HEK293 (cell line): ENCODE measurements at regions not wholly inside any gene's neighbourhood (a gene's known extent, or its start where the extent isn't known, plus 50 kb on each side); places are given as distances from the start of the nearest gene placed in this dataset.

Source experiments
- BCL11B ChIP-seq: fragments of 450-650 bp; formaldehyde crosslinking; IDR thresholded peaks from 2 replicates; pipeline ENCODE4 v1.5.1; 2016; ENCODE audit warnings: low read depth, missing biosample characterization, missing genetic modification characterization
- HOXA7 ChIP-seq: sonication (generic); formaldehyde crosslinking; IDR thresholded peaks from 2 replicates; pipeline ENCODE4 v1.8.1; 2022; ENCODE audit warnings: missing genetic modification reagents, borderline replicate concordance
- IKZF3 ChIP-seq: fragments of 450-650 bp; IDR thresholded peaks from 2 replicates; pipeline ENCODE4 v1.5.0; 2018; ENCODE audit warnings: missing biosample characterization, mild to moderate bottlenecking, missing genetic modification characterization, moderate library complexity
- OVOL3 ChIP-seq: fragments of 450-650 bp; formaldehyde crosslinking; IDR thresholded peaks from 2 replicates; pipeline ENCODE4 v1.5.1; 2016; ENCODE audit warnings: missing biosample characterization, missing genetic modification characterization
- SCRT1 ChIP-seq: fragments of 450-650 bp; formaldehyde crosslinking; IDR thresholded peaks from 2 replicates; pipeline ENCODE4 v1.5.1; 2016; ENCODE audit warnings: missing biosample characterization, missing genetic modification characterization, borderline replicate concordance
- SCRT2 ChIP-seq: fragments of 450-650 bp; formaldehyde crosslinking; IDR thresholded peaks from 2 replicates; pipeline ENCODE4 v1.5.1; 2016; ENCODE audit warnings: missing biosample characterization, missing genetic modification characterization
- SETDB1 ChIP-seq: IDR thresholded peaks from one replicate; pipeline ENCODE4 v1.6.1; 2017; ENCODE audit warnings: mild to moderate bottlenecking, low read length, moderate library complexity, mixed read lengths; ENCODE audit not compliant: insufficient read length
- SP7 ChIP-seq: fragments of 450-650 bp; formaldehyde crosslinking; IDR thresholded peaks from 2 replicates; pipeline ENCODE4 v1.5.1; 2016; ENCODE audit warnings: missing biosample characterization, missing genetic modification characterization
- ZBTB8A ChIP-seq: fragments of 450-650 bp; formaldehyde crosslinking; IDR thresholded peaks from 2 replicates; pipeline ENCODE4 v1.5.1; 2016; ENCODE audit warnings: missing biosample characterization, missing genetic modification characterization
- ZFP3 ChIP-seq: fragments of 450-650 bp; formaldehyde crosslinking; IDR thresholded peaks from 2 replicates; pipeline ENCODE4 v1.5.1; 2016; ENCODE audit warnings: low read depth, missing biosample characterization, missing genetic modification characterization
- ZNF10 ChIP-seq: fragments of 450-650 bp; formaldehyde crosslinking; IDR thresholded peaks from 2 replicates; pipeline ENCODE4 v1.5.1; 2017; ENCODE audit warnings: missing biosample characterization, missing genetic modification characterization
- ZNF133 ChIP-seq: fragments of 450-650 bp; formaldehyde crosslinking; IDR thresholded peaks from 2 replicates; pipeline ENCODE4 v1.5.1; 2016; ENCODE audit warnings: missing biosample characterization, missing genetic modification characterization
- ZNF140 ChIP-seq: fragments of 450-650 bp; formaldehyde crosslinking; IDR thresholded peaks from 2 replicates; pipeline ENCODE4 v1.5.1; 2016; ENCODE audit warnings: missing biosample characterization, missing genetic modification characterization
- ZNF19 ChIP-seq: fragments of 450-650 bp; formaldehyde crosslinking; IDR thresholded peaks from 2 replicates; pipeline ENCODE4; 2016; ENCODE audit warnings: missing biosample characterization, missing genetic modification characterization, low read depth
- ZNF214 ChIP-seq: fragments of 450-650 bp; formaldehyde crosslinking; IDR thresholded peaks from 2 replicates; pipeline ENCODE4 v1.5.1; 2017; ENCODE audit warnings: missing biosample characterization, mild to moderate bottlenecking, missing genetic modification characterization, borderline replicate concordance
- ZNF223 ChIP-seq: fragments of 450-650 bp; formaldehyde crosslinking; IDR thresholded peaks from 2 replicates; pipeline ENCODE4 v1.5.1; 2016; ENCODE audit warnings: missing biosample characterization, missing genetic modification characterization
- ZNF239 ChIP-seq: fragments of 450-650 bp; formaldehyde crosslinking; IDR thresholded peaks from 2 replicates; pipeline ENCODE4 v1.5.1; 2016; ENCODE audit warnings: missing biosample characterization, missing genetic modification characterization
- ZNF26 ChIP-seq: fragments of 450-650 bp; formaldehyde crosslinking; IDR thresholded peaks from 2 replicates; pipeline ENCODE4 v1.5.1; 2016; ENCODE audit warnings: missing biosample characterization, missing genetic modification characterization
- ZNF426 ChIP-seq: fragments of 450-650 bp; formaldehyde crosslinking; IDR thresholded peaks from 2 replicates; pipeline ENCODE4 v1.5.1; 2017; ENCODE audit warnings: missing biosample characterization, missing genetic modification characterization, mild to moderate bottlenecking, inconsistent platforms, moderate library complexity
- ZNF433 ChIP-seq: fragments of 450-650 bp; formaldehyde crosslinking; IDR thresholded peaks from 2 replicates; pipeline ENCODE4 v1.5.1; 2016; ENCODE audit warnings: missing biosample characterization, missing genetic modification characterization, low read depth
- ZNF48 ChIP-seq: fragments of 450-650 bp; formaldehyde crosslinking; IDR thresholded peaks from 2 replicates; pipeline ENCODE4 v1.5.1; 2016; ENCODE audit warnings: missing biosample characterization, missing genetic modification characterization
- ZNF513 ChIP-seq: fragments of 450-650 bp; IDR thresholded peaks from 2 replicates; pipeline ENCODE4 v1.5.1; 2018; ENCODE audit warnings: missing biosample characterization, missing genetic modification characterization
- ZNF544 ChIP-seq: fragments of 450-650 bp; formaldehyde crosslinking; IDR thresholded peaks from 2 replicates; pipeline ENCODE4 v1.5.0; 2017; ENCODE audit warnings: missing biosample characterization, missing genetic modification characterization
- ZNF548 ChIP-seq: fragments of 450-650 bp; formaldehyde crosslinking; IDR thresholded peaks from 2 replicates; pipeline ENCODE4 v1.5.1; 2016; ENCODE audit warnings: missing biosample characterization, missing genetic modification characterization
- ZNF558 ChIP-seq: fragments of 450-650 bp; formaldehyde crosslinking; IDR thresholded peaks from 2 replicates; pipeline ENCODE4 v1.5.1; 2016; ENCODE audit warnings: missing biosample characterization, missing genetic modification characterization
- ZNF560 ChIP-seq: fragments of 450-650 bp; formaldehyde crosslinking; IDR thresholded peaks from 2 replicates; pipeline ENCODE4 v1.5.1; 2017; ENCODE audit warnings: missing biosample characterization, missing genetic modification characterization, borderline replicate concordance
- ZNF621 ChIP-seq: fragments of 450-650 bp; formaldehyde crosslinking; IDR thresholded peaks from 2 replicates; pipeline ENCODE4 v1.5.1; 2017; ENCODE audit warnings: missing biosample characterization, missing genetic modification characterization
- ZNF639 ChIP-seq: fragments of 450-650 bp; formaldehyde crosslinking; IDR thresholded peaks from 2 replicates; pipeline ENCODE4 v1.5.1; 2016; ENCODE audit warnings: missing biosample characterization, missing genetic modification characterization
- ZNF645 ChIP-seq: fragments of 450-650 bp; formaldehyde crosslinking; IDR thresholded peaks from 2 replicates; pipeline ENCODE4; 2016; ENCODE audit warnings: missing biosample characterization, missing genetic modification characterization
- ZNF660 ChIP-seq: fragments of 450-650 bp; IDR thresholded peaks from 2 replicates; pipeline ENCODE4 v1.5.1; 2018; ENCODE audit warnings: missing biosample characterization, mild to moderate bottlenecking, missing genetic modification characterization
- ZNF664 ChIP-seq: fragments of 450-650 bp; formaldehyde crosslinking; IDR thresholded peaks from 2 replicates; pipeline ENCODE4 v1.5.1; 2016; ENCODE audit warnings: missing biosample characterization, missing genetic modification characterization
- ZNF707 ChIP-seq: fragments of 450-650 bp; formaldehyde crosslinking; IDR thresholded peaks from 2 replicates; pipeline ENCODE4 v1.5.1; 2016; ENCODE audit warnings: missing biosample characterization, missing genetic modification characterization
- ZNF791 ChIP-seq: fragments of 450-650 bp; formaldehyde crosslinking; IDR thresholded peaks from 2 replicates; pipeline ENCODE4 v1.5.1; 2016; ENCODE audit warnings: missing biosample characterization, missing genetic modification characterization
- ZSCAN18 ChIP-seq: fragments of 450-650 bp; formaldehyde crosslinking; IDR thresholded peaks from 2 replicates; pipeline ENCODE4 v1.5.1; 2016; ENCODE audit warnings: missing biosample characterization, missing genetic modification characterization
- ZXDB ChIP-seq: fragments of 450-650 bp; formaldehyde crosslinking; IDR thresholded peaks from 2 replicates; pipeline ENCODE4 v1.5.1; 2016; ENCODE audit warnings: missing biosample characterization, missing genetic modification characterization

- TF ChIP-seq SP7 (tag by site-specific recombination) (no peak), ZNF426 (no peak), SCRT1 (no peak), ZNF664 (tag by site-specific recombination) (no peak), BCL11B (tag by site-specific recombination) (no peak), ZFP3 (no peak), ZSCAN18 (tag by site-specific recombination) (no peak), ZNF214 (no peak), ZNF513 (tag by site-specific recombination) (no peak), ZNF140 (tag by site-specific recombination) (no peak), OVOL3 (tag by site-specific recombination) (no peak), ZNF10 (tag by site-specific recombination) (peak; percentile 99), ZNF19 (no peak), ZNF48 (tag by site-specific recombination) (no peak), HOXA7 (CRISPR knock-in tag) (no peak), ZXDB (tag by site-specific recombination) (no peak), ZNF433 (tag by site-specific recombination) (no peak), ZNF558 (no peak), ZNF639 (tag by site-specific recombination) (no peak), ZNF645 (no peak), ZNF223 (no peak), ZNF544 (tag by site-specific recombination) (no peak), SETDB1 (peak; percentile 64), ZNF660 (peak; percentile 81), ZNF548 (no peak), IKZF3 (no peak), ZNF133 (no peak), SCRT2 (tag by site-specific recombination) (no peak), ZNF791 (tag by site-specific recombination) (no peak), ZNF26 (tag by site-specific recombination) (no peak), ZBTB8A (no peak), ZNF707 (tag by site-specific recombination) (no peak), ZNF621 (tag by site-specific recombination) (no peak), ZNF560 (tag by site-specific recombination) (no peak), ZNF239 (tag by site-specific recombination) (no peak)
Observed at GRCh38 chr17:63356337-63356757, 89.8 kb downstream of the CYB561 start (continued).
